GDM1 (cell line): ENCODE measurements at regions not wholly inside any gene's neighbourhood (a gene's known extent, or its start where the extent isn't known, plus 50 kb on each side); places are given as distances from the start of the nearest gene placed in this dataset.
"Not testable (repeated sequence)": the region's sequence is repeated elsewhere in the genome, so short reads cannot be mapped to it uniquely, and the experiment has no call there.

ENCODE experiments used
- DNase-seq: peaks from one replicate; lab custom pipeline; 2025; lab: John Stamatoyannopoulos, UW

- DNase-seq: no peak
These were observed 1532.7 kb downstream of the HACE1 start for GRCh38 chr6:103326760-103327757.

GRCh38 chr6:103313432-103313831, 1546.3 kb downstream of the HACE1 start:
- no peak for DNase-seq

- not testable (repeated sequence) for DNase-seq
These were observed 1565.3 kb downstream of the HACE1 start for GRCh38 chr6:103294376-103294775.

GRCh38 chr6:103284835-103285234, 1574.9 kb downstream of the HACE1 start:
- DNase-seq: no peak

- no peak for DNase-seq
These were observed 1579.3 kb downstream of the HACE1 start for GRCh38 chr6:103280417-103280816.

- no peak for DNase-seq
These were observed 1581.8 kb downstream of the HACE1 start for GRCh38 chr6:103277936-103278335.

GRCh38 chr6:103273048-103273447, 1586.7 kb downstream of the HACE1 start:
- no peak for DNase-seq

- DNase-seq: no peak
These were observed 1590.1 kb downstream of the HACE1 start for GRCh38 chr6:103269581-103269980.

GRCh38 chr6:103268335-103268734, 1591.4 kb downstream of the HACE1 start:
- no peak for DNase-seq

GRCh38 chr6:103264020-103264419, 1595.7 kb downstream of the HACE1 start:
- no peak for DNase-seq

GRCh38 chr6:103255132-103255531, 1604.6 kb downstream of the HACE1 start:
- DNase-seq: no peak

- no peak for DNase-seq
These were observed 1622.8 kb downstream of the HACE1 start for GRCh38 chr6:103236923-103237322.

GRCh38 chr6:103231181-103231580, 1628.5 kb downstream of the HACE1 start:
- DNase-seq: no peak

GRCh38 chr6:103215847-103216246, 1643.9 kb downstream of the HACE1 start:
- DNase-seq: no peak

- no peak for DNase-seq
These were observed 1649.0 kb downstream of the HACE1 start for GRCh38 chr6:103210686-103211085.

GRCh38 chr6:103198386-103198785, 1661.3 kb downstream of the HACE1 start:
- DNase-seq: no peak

- DNase-seq: no peak
These were observed 1666.3 kb downstream of the HACE1 start for GRCh38 chr6:103193413-103193812.

- DNase-seq: no peak
These were observed 1668.2 kb downstream of the HACE1 start for GRCh38 chr6:103191391-103192093.

GRCh38 chr6:103184776-103185175, 1674.9 kb downstream of the HACE1 start:
- no peak for DNase-seq

- no peak for DNase-seq
These were observed 1675.8 kb downstream of the HACE1 start for GRCh38 chr6:103183831-103184411.

- no peak for DNase-seq
These were observed 1681.5 kb downstream of the HACE1 start for GRCh38 chr6:103178193-103178592.

- DNase-seq: no peak
These were observed 1681.9 kb downstream of the HACE1 start for GRCh38 chr6:103177791-103178190.

GRCh38 chr6:103175056-103175455, 1684.7 kb downstream of the HACE1 start:
- DNase-seq: no peak
